Ishikawa (cell line): ENCODE measurements at regions not wholly inside any gene's neighbourhood (a gene's known extent, or its start where the extent isn't known, plus 50 kb on each side); places are given as distances from the start of the nearest gene placed in this dataset.

ENCODE experiments used
- CEBPB ChIP-seq: IDR thresholded peaks from 2 replicates; pipeline ENCODE4 v1.6.1; 2012
- CREB1 ChIP-seq: IDR thresholded peaks from 2 replicates; pipeline ENCODE4 v1.6.1; 2012; ENCODE audit warnings: low read depth
- EGR1 ChIP-seq: IDR thresholded peaks from 2 replicates; pipeline ENCODE4 v1.6.1; 2012
- EP300 ChIP-seq: IDR thresholded peaks from 2 replicates; pipeline ENCODE4 v1.6.1; 2012; ENCODE audit warnings: borderline replicate concordance
- FOXM1 ChIP-seq: IDR thresholded peaks from 2 replicates; pipeline ENCODE4 v1.6.1; 2012; ENCODE audit warnings: low read depth, borderline replicate concordance
- MAX ChIP-seq: IDR thresholded peaks from 2 replicates; pipeline ENCODE4 v1.6.1; 2012
- NFIC ChIP-seq: IDR thresholded peaks from 2 replicates; pipeline ENCODE4 v1.6.1; 2012
- RAD21 ChIP-seq: IDR thresholded peaks from 2 replicates; pipeline ENCODE4 v1.6.1; 2012; ENCODE audit warnings: low read depth
- REST ChIP-seq: IDR thresholded peaks from 2 replicates; pipeline ENCODE4 v1.6.1; 2012; ENCODE audit warnings: low read depth, mild to moderate bottlenecking
- TAF1 ChIP-seq: IDR thresholded peaks from 2 replicates; pipeline ENCODE4 v1.6.1; 2012; ENCODE audit warnings: low read depth, mild to moderate bottlenecking
- TCF12 ChIP-seq: IDR thresholded peaks from 2 replicates; pipeline ENCODE4 v1.6.1; 2012; ENCODE audit warnings: low read depth
- TEAD4 ChIP-seq: IDR thresholded peaks from 2 replicates; pipeline ENCODE4 v1.6.1; 2012
- USF1 ChIP-seq: IDR thresholded peaks from 2 replicates; pipeline ENCODE4 v1.6.1; 2012
- YY1 ChIP-seq: IDR thresholded peaks from 2 replicates; pipeline ENCODE4 v1.6.1; 2012; ENCODE audit warnings: low read depth
- ZBTB7A ChIP-seq: IDR thresholded peaks from 2 replicates; pipeline ENCODE4 v1.6.1; 2012; ENCODE audit warnings: low read depth

- TF ChIP-seq USF1 = no peak
- no peak for TF ChIP-seq TAF1
- no peak for TF ChIP-seq YY1
- TF ChIP-seq REST = no peak
- TF ChIP-seq EP300 = no peak
- TF ChIP-seq TEAD4 = no peak
- no peak for TF ChIP-seq NFIC
- TF ChIP-seq EGR1 = no peak
- no peak for TF ChIP-seq CEBPB
Observed at GRCh38 chr3:67744699-67745098, 90.3 kb upstream of the SUCLG2 start.

GRCh38 chr3:67739851-67740250 is 85.4 kb upstream of the SUCLG2 start:
- TF ChIP-seq RAD21 = no peak
- no peak for TF ChIP-seq NFIC
- TF ChIP-seq EP300 = no peak
- TF ChIP-seq EGR1 = no peak
- TF ChIP-seq TCF12 = no peak
- no peak for TF ChIP-seq USF1
- TF ChIP-seq TEAD4 = no peak
- TF ChIP-seq CREB1 = no peak
- TF ChIP-seq YY1 = no peak
- TF ChIP-seq MAX = no peak
- TF ChIP-seq FOXM1 = no peak
- TF ChIP-seq REST = no peak
- TF ChIP-seq CEBPB = no peak
- no peak for TF ChIP-seq ZBTB7A
- no peak for TF ChIP-seq TAF1

GRCh38 chr3:67737906-67738865 is 83.8 kb upstream of the SUCLG2 start:
- TF ChIP-seq RAD21 (no peak), CREB1 (no peak), USF1 (no peak), NFIC (no peak), TCF12 (no peak), ZBTB7A (no peak), EGR1 (no peak), TAF1 (no peak), TEAD4 (no peak), EP300 (no peak), FOXM1 (no peak), CEBPB (no peak), YY1 (no peak), REST (no peak), MAX (no peak)

- TF ChIP-seq CEBPB (no peak), YY1 (no peak), CREB1 (no peak), TCF12 (no peak), TAF1 (no peak), EGR1 (no peak)
Observed at GRCh38 chr3:67737140-67737539, 82.7 kb upstream of the SUCLG2 start.
